HEK293 (cell line): ENCODE measurements at regions not wholly inside any gene's neighbourhood (a gene's known extent, or its start where the extent isn't known, plus 50 kb on each side); places are given as distances from the start of the nearest gene placed in this dataset.

ENCODE experiments used
- CTCF ChIA-PET: fragments of 350-600 bp; formaldehyde crosslinking; extraction: SDS; loops from one replicate; lab custom pipeline; 2021; ENCODE audit warnings: antibody characterized with exemption; lab: Yijun Ruan, JAX
- POLR2A ChIA-PET: fragments of 300-600 bp; formaldehyde crosslinking; extraction: SDS; loops from one replicate; lab custom pipeline; 2020; ENCODE audit warnings: antibody characterized with exemption, inconsistent platforms; lab: Yijun Ruan, JAX
- H3K27ac ChIP-seq: fragments of 200-500 bp; sonication (Bioruptor generic); 2 replicates; pipeline ENCODE4 v1.5.1; 2014; ENCODE audit warnings: low read depth, low read length, control low read depth, inconsistent platforms; ENCODE audit errors: extremely low read depth
- H3K36me3 ChIP-seq, 2 experiments: fragments of 200-500 bp in 1 of 2; sonication (Bioruptor generic) in 1 of 2; 1 replicate in 1 of 2; 2 replicates in 1 of 2; pipeline ENCODE4 v1.5.1; 2014 to 2017; ENCODE audit warnings: inconsistent platforms in 2 of 2, low read length in 2 of 2; ENCODE audit not compliant: control insufficient read depth in 2 of 2, insufficient read depth in 1 of 2
- H3K4me1 ChIP-seq: fragments of 200-500 bp; sonication (Bioruptor generic); 2 replicates; pipeline ENCODE4 v1.5.1; 2014; ENCODE audit warnings: mild to moderate bottlenecking, low read length, inconsistent platforms; ENCODE audit not compliant: control insufficient read depth, insufficient read depth
- H3K4me3 ChIP-seq: 2 replicates; pipeline ENCODE4 v1.5.1; 2011; ENCODE audit warnings: low read depth, mild to moderate bottlenecking, control low read depth, low read length, moderate library complexity
- H3K9me3 ChIP-seq: fragments of 200-500 bp; sonication (Bioruptor generic); 2 replicates; pipeline ENCODE4 v1.5.1; 2014; ENCODE audit warnings: low read depth, low read length, inconsistent platforms; ENCODE audit not compliant: control insufficient read depth, insufficient read depth
- BCL11B ChIP-seq: fragments of 450-650 bp; formaldehyde crosslinking; IDR thresholded peaks from 2 replicates; pipeline ENCODE4 v1.5.1; 2016; ENCODE audit warnings: low read depth, missing biosample characterization, missing genetic modification characterization
- GLI4 ChIP-seq: fragments of 450-650 bp; formaldehyde crosslinking; IDR thresholded peaks from 2 replicates; pipeline ENCODE4 v1.5.1; 2016; ENCODE audit warnings: missing biosample characterization, missing genetic modification characterization
- KLF17 ChIP-seq: fragments of 450-650 bp; formaldehyde crosslinking; IDR thresholded peaks from 2 replicates; pipeline ENCODE4 v1.5.1; 2016; ENCODE audit warnings: missing biosample characterization, missing genetic modification characterization
- PRDM1 ChIP-seq: fragments of 450-650 bp; formaldehyde crosslinking; IDR thresholded peaks from 2 replicates; pipeline ENCODE4; 2016; ENCODE audit warnings: missing biosample characterization, missing genetic modification characterization
- WT1 ChIP-seq: fragments of 450-650 bp; formaldehyde crosslinking; IDR thresholded peaks from 2 replicates; pipeline ENCODE4 v1.5.1; 2016; ENCODE audit warnings: missing biosample characterization, missing genetic modification characterization
- YY2 ChIP-seq: fragments of 450-650 bp; formaldehyde crosslinking; IDR thresholded peaks from 2 replicates; pipeline ENCODE4 v1.5.1; 2016; ENCODE audit warnings: missing biosample characterization, missing genetic modification characterization
- ZBTB17 ChIP-seq: fragments of 450-650 bp; formaldehyde crosslinking; IDR thresholded peaks from 2 replicates; pipeline ENCODE4 v1.5.1; 2016; ENCODE audit warnings: missing biosample characterization, missing genetic modification characterization
- ZBTB20 ChIP-seq: fragments of 450-650 bp; formaldehyde crosslinking; IDR thresholded peaks from 2 replicates; pipeline ENCODE4 v1.5.1; 2016; ENCODE audit warnings: missing biosample characterization, missing genetic modification characterization
- ZFHX2 ChIP-seq: fragments of 450-650 bp; formaldehyde crosslinking; conservative IDR thresholded peaks from 2 replicates; pipeline ENCODE4 v1.5.1; 2016; ENCODE audit warnings: missing biosample characterization, missing genetic modification characterization
- ZNF114 ChIP-seq: fragments of 450-650 bp; formaldehyde crosslinking; IDR thresholded peaks from 2 replicates; pipeline ENCODE4 v1.5.0; 2017; ENCODE audit warnings: missing biosample characterization, missing genetic modification characterization
- ZNF146 ChIP-seq: fragments of 450-650 bp; formaldehyde crosslinking; IDR thresholded peaks from 2 replicates; pipeline ENCODE4 v1.5.1; 2016; ENCODE audit warnings: missing biosample characterization, missing genetic modification characterization
- ZNF26 ChIP-seq: fragments of 450-650 bp; formaldehyde crosslinking; IDR thresholded peaks from 2 replicates; pipeline ENCODE4 v1.5.1; 2016; ENCODE audit warnings: missing biosample characterization, missing genetic modification characterization
- ZNF341 ChIP-seq: fragments of 450-650 bp; formaldehyde crosslinking; IDR thresholded peaks from 2 replicates; pipeline ENCODE4; 2016; ENCODE audit warnings: low read depth, missing biosample characterization, missing genetic modification characterization
- ZNF501 ChIP-seq: fragments of 450-650 bp; formaldehyde crosslinking; IDR thresholded peaks from 2 replicates; pipeline ENCODE4 v1.5.1; 2016; ENCODE audit warnings: missing biosample characterization, missing genetic modification characterization
- ZNF521 ChIP-seq: fragments of 450-650 bp; formaldehyde crosslinking; IDR thresholded peaks from 2 replicates; pipeline ENCODE4 v1.5.1; 2017; ENCODE audit warnings: missing biosample characterization, mild to moderate bottlenecking, missing genetic modification characterization
- ZNF548 ChIP-seq: fragments of 450-650 bp; formaldehyde crosslinking; IDR thresholded peaks from 2 replicates; pipeline ENCODE4 v1.5.1; 2016; ENCODE audit warnings: missing biosample characterization, missing genetic modification characterization
- ZNF560 ChIP-seq: fragments of 450-650 bp; formaldehyde crosslinking; IDR thresholded peaks from 2 replicates; pipeline ENCODE4 v1.5.1; 2017; ENCODE audit warnings: missing biosample characterization, missing genetic modification characterization, borderline replicate concordance
- ZSCAN23 ChIP-seq: fragments of 450-650 bp; formaldehyde crosslinking; IDR thresholded peaks from 2 replicates; pipeline ENCODE4 v1.5.1; 2016; ENCODE audit warnings: missing biosample characterization, missing genetic modification characterization
- TF ChIP-seq, protein P1 (sequence below): fragments of 450-650 bp; formaldehyde crosslinking; IDR thresholded peaks from 2 replicates; pipeline ENCODE4 v1.5.1; 2016; ENCODE audit warnings: missing biosample characterization, missing genetic modification characterization
- TF ChIP-seq, protein P2 (sequence below): fragments of 450-650 bp; IDR thresholded peaks from 2 replicates; pipeline ENCODE4 v1.5.1; 2018; ENCODE audit warnings: missing biosample characterization, mild to moderate bottlenecking, missing genetic modification characterization

GRCh38 chr2:200174433-200175216 is 131.9 kb upstream of the SPATS2L start:
- POLR2A ChIA-PET: no interaction called here
- CTCF ChIA-PET: no interaction called here
- Histone ChIP-seq H3K9me3 (no peaks in the 10 kb centered on the region), H3K4me3 (no peak overlapping the region), H3K27ac (no peak overlapping the region), H3K4me1 (no peaks in the 10 kb centered on the region), H3K36me3 (no peaks in the 10 kb centered on the region)
- TF ChIP-seq ZBTB20 (tag by site-specific recombination): no peak
- no peak for TF ChIP-seq ZNF114
- TF ChIP-seq ZNF26: no peak
- TF ChIP-seq, protein P1, sequence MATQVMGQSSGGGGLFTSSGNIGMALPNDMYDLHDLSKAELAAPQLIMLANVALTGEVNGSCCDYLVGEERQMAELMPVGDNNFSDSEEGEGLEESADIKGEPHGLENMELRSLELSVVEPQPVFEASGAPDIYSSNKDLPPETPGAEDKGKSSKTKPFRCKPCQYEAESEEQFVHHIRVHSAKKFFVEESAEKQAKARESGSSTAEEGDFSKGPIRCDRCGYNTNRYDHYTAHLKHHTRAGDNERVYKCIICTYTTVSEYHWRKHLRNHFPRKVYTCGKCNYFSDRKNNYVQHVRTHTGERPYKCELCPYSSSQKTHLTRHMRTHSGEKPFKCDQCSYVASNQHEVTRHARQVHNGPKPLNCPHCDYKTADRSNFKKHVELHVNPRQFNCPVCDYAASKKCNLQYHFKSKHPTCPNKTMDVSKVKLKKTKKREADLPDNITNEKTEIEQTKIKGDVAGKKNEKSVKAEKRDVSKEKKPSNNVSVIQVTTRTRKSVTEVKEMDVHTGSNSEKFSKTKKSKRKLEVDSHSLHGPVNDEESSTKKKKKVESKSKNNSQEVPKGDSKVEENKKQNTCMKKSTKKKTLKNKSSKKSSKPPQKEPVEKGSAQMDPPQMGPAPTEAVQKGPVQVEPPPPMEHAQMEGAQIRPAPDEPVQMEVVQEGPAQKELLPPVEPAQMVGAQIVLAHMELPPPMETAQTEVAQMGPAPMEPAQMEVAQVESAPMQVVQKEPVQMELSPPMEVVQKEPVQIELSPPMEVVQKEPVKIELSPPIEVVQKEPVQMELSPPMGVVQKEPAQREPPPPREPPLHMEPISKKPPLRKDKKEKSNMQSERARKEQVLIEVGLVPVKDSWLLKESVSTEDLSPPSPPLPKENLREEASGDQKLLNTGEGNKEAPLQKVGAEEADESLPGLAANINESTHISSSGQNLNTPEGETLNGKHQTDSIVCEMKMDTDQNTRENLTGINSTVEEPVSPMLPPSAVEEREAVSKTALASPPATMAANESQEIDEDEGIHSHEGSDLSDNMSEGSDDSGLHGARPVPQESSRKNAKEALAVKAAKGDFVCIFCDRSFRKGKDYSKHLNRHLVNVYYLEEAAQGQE (tag by site-specific recombination): no peak
- no peak for TF ChIP-seq BCL11B (tag by site-specific recombination)
- no peak for TF ChIP-seq KLF17 (tag by site-specific recombination)
- no peak for TF ChIP-seq WT1
- no peak for TF ChIP-seq ZSCAN23 (tag by site-specific recombination)
- TF ChIP-seq ZNF341 (tag by site-specific recombination): no peak
- no peak for TF ChIP-seq ZNF501 (tag by site-specific recombination)
- TF ChIP-seq ZNF548: no peak
- TF ChIP-seq ZNF560 (tag by site-specific recombination): no peak
- TF ChIP-seq ZNF146 (tag by site-specific recombination): no peak
- no peak for TF ChIP-seq YY2
- TF ChIP-seq GLI4 (tag by site-specific recombination): no peak

- H3K9me3 ChIP-seq: no peaks in the 10 kb centered on the region
- H3K27ac ChIP-seq: no peak overlapping the region
- TF ChIP-seq, protein P2, sequence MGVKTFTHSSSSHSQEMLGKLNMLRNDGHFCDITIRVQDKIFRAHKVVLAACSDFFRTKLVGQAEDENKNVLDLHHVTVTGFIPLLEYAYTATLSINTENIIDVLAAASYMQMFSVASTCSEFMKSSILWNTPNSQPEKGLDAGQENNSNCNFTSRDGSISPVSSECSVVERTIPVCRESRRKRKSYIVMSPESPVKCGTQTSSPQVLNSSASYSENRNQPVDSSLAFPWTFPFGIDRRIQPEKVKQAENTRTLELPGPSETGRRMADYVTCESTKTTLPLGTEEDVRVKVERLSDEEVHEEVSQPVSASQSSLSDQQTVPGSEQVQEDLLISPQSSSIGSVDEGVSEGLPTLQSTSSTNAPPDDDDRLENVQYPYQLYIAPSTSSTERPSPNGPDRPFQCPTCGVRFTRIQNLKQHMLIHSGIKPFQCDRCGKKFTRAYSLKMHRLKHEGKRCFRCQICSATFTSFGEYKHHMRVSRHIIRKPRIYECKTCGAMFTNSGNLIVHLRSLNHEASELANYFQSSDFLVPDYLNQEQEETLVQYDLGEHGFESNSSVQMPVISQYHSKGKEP: no peak
- no peak for TF ChIP-seq PRDM1 (tag by site-specific recombination)
- TF ChIP-seq ZNF501 (tag by site-specific recombination): no peak
- TF ChIP-seq ZFHX2 (tag by site-specific recombination): no peak
- TF ChIP-seq ZBTB17: no peak
- no peak for TF ChIP-seq ZNF521 (tag by site-specific recombination)
- TF ChIP-seq, all 188 proteins: peak for 0
- H3K4me1 ChIP-seq: no peaks in the 10 kb centered on the region
- H3K4me3 ChIP-seq: no peak overlapping the region
- POLR2A ChIA-PET: no interaction called here
- CTCF ChIA-PET: interaction anchor here (0.5 kb wide), 1 partner anchor 10 kb away, joined by 6 read pairs; no protein-coding TSS in a partner anchor
- H3K36me3 ChIP-seq: no peaks in the 10 kb centered on the region
Measured at GRCh38 chr2:200177971-200178911, 128.3 kb upstream of the SPATS2L start.
